K562 (cell line): ENCODE measurements at regions not wholly inside any gene's neighbourhood (a gene's known extent, or its start where the extent isn't known, plus 50 kb on each side); places are given as distances from the start of the nearest gene placed in this dataset.

Source experiments
- ATAC-seq: fragments of 200-7000 bp; cut with Tn5 transposase; 3 replicates; pipeline ENCODE4 v1.9.1; 2020; ENCODE audit warnings: moderate library complexity
- BruUV-seq: library from RNA; stranded (reverse); fragments of 400-500 nt; replicated peaks from 2 replicates; lab custom pipeline; 2021; lab: Mats Ljungman, UMichigan
- CTCF ChIA-PET: fragments of 300-600 bp; formaldehyde crosslinking; extraction: SDS; loops from one replicate; lab custom pipeline; 2021; ENCODE audit warnings: low intra/inter-chr PET ratio; lab: Yijun Ruan, JAX
- POLR2A ChIA-PET: fragments of 300-600, 350-650 bp; sonication (Branson Sonifier 250); formaldehyde crosslinking; extraction: SDS; loops from one replicate; lab custom pipeline; 2021; ENCODE audit warnings: antibody characterized with exemption, inconsistent platforms; lab: Yijun Ruan, JAX
- DNase-seq, 4 experiments: peaks; one replicate each; pipeline versions ENCODE4 v3.0.0 to v3.0.0-alpha.2; 2011 to 2018; ENCODE audit warnings: low spot score in 3 of 4, mixed read lengths in 3 of 4; ENCODE audit errors: extremely low read depth in 1 of 4
- FAIRE-seq: peaks from 2 replicates; lab custom pipeline; 2011; peaks lifted over from hg19 to GRCh38; lab: Jason Lieb, UNC
- H2AFZ ChIP-seq: 2 replicates; pipeline ENCODE4 v1.6.0; 2011; ENCODE audit warnings: low read depth, low read length, control low read depth, inconsistent platforms
- H3K27ac ChIP-seq: fragments of 200-600 bp; 3 replicates; pipeline ENCODE4 v1.8.0; 2011; ENCODE audit warnings: low read depth, mild to moderate bottlenecking, control low read depth, inconsistent platforms, low read length, moderate library complexity, mixed read lengths; ENCODE audit errors: extremely low read depth
- H3K27me3 ChIP-seq, 2 experiments: fragments of 300-600 bp in 1 of 2; 2 replicates in 1 of 2; 3 replicates in 1 of 2; pipeline versions ENCODE4 v1.6.0 to v1.8.0; 2011; ENCODE audit warnings: inconsistent platforms in 2 of 2, low read length in 2 of 2, mild to moderate bottlenecking in 1 of 2, mixed read lengths in 1 of 2, moderate library complexity in 1 of 2; ENCODE audit not compliant: control insufficient read depth in 2 of 2, insufficient read depth in 2 of 2
- H3K36me3 ChIP-seq: fragments of 300-600 bp; 3 replicates; pipeline ENCODE4 v1.8.0; 2011; ENCODE audit warnings: mild to moderate bottlenecking, low read length, inconsistent platforms; ENCODE audit not compliant: control insufficient read depth, insufficient read depth
- H3K4me1 ChIP-seq, 2 experiments: fragments of 200-600 bp in 1 of 2; replicated peaks in 1 of 2; 2 replicates in 1 of 2; 3 replicates in 1 of 2; pipeline versions ENCODE4 v1.5.1 to v1.8.0; 2011; ENCODE audit warnings: inconsistent platforms in 2 of 2, low read length in 2 of 2, mild to moderate bottlenecking in 1 of 2, mixed read lengths in 1 of 2, moderate library complexity in 1 of 2; ENCODE audit not compliant: control insufficient read depth in 2 of 2, insufficient read depth in 2 of 2
- H3K4me2 ChIP-seq: 2 replicates; pipeline ENCODE4 v1.6.1; 2011; ENCODE audit warnings: low read length, control low read depth, inconsistent platforms, mixed read lengths; ENCODE audit not compliant: insufficient read depth
- H3K4me3 ChIP-seq: fragments of 200-600 bp; sonication (generic), shearing (Covaris generic); 2 replicates; pipeline ENCODE4 v1.5.1; 2016; ENCODE audit warnings: control low read depth, inconsistent platforms
- H3K79me2 ChIP-seq: fragments of 200-600 bp; 3 replicates; pipeline ENCODE4 v1.8.0; 2011; ENCODE audit warnings: low read length, inconsistent platforms; ENCODE audit not compliant: control insufficient read depth, insufficient read depth
- H3K9ac ChIP-seq, 2 experiments: 2 replicates each; pipeline versions ENCODE4 v1.6.0 to v1.6.1; 2011; ENCODE audit warnings: low read depth in 2 of 2, low read length in 2 of 2, control low read depth in 1 of 2, inconsistent platforms in 1 of 2, mild to moderate bottlenecking in 1 of 2, mixed read lengths in 1 of 2; ENCODE audit not compliant: insufficient read depth in 1 of 2
- H3K9me1 ChIP-seq: one replicate; pipeline ENCODE4 v1.6.0; 2011; ENCODE audit warnings: inconsistent platforms, mild to moderate bottlenecking, low read length, moderate library complexity; ENCODE audit not compliant: control insufficient read depth, insufficient read depth
- H3K9me3 ChIP-seq: replicated peaks from 2 replicates; pipeline ENCODE4 v1.5.1; 2011; ENCODE audit warnings: low read depth, low read length, inconsistent platforms; ENCODE audit not compliant: control insufficient read depth, insufficient read depth
- H4K20me1 ChIP-seq: replicated peaks from 2 replicates; pipeline ENCODE4 v1.6.1; 2011; ENCODE audit warnings: low read length, inconsistent platforms, mixed read lengths; ENCODE audit not compliant: control insufficient read depth, insufficient read depth
- FOXM1 ChIP-seq, 2 experiments: fragments of 450-650 bp in 1 of 2; sonication (generic) in 1 of 2; formaldehyde crosslinking in 1 of 2; IDR thresholded peaks; 2 replicates each; pipeline versions ENCODE4 v1.6.1 to v1.9.0; 2017 to 2022; ENCODE audit warnings: low read depth in 2 of 2, mild to moderate bottlenecking in 2 of 2, missing genetic modification reagents in 1 of 2, moderate library complexity in 1 of 2
- HMBOX1 ChIP-seq: sonication (generic); IDR thresholded peaks from 2 replicates; pipeline ENCODE4 v1.6.1; 2016
- HNRNPK ChIP-seq: fragments of 200-400 bp; formaldehyde crosslinking; IDR thresholded peaks from one replicate; pipeline ENCODE4 v1.6.1; 2018; ENCODE audit warnings: mild to moderate bottlenecking, low read depth, low read length; ENCODE audit not compliant: poor library complexity, severe bottlenecking
- JUND ChIP-seq, 2 experiments: IDR thresholded peaks; 2 replicates in 1 of 2; 3 replicates in 1 of 2; pipeline ENCODE4 v1.6.1; 2011; ENCODE audit warnings: borderline replicate concordance in 2 of 2, low read depth in 2 of 2, low read length in 2 of 2, improper control_type of control experiment in 1 of 2, missing biosample characterization in 1 of 2, missing genetic modification characterization in 1 of 2, missing genetic modification reagents in 1 of 2
- KLF10 ChIP-seq: fragments of 250-450 bp; sonication (Bioruptor Pico); IDR thresholded peaks from 2 replicates; pipeline ENCODE4 v1.6.1; 2021; ENCODE audit warnings: matching md5 sums
- MAFK ChIP-seq: IDR thresholded peaks from 2 replicates; pipeline ENCODE4 v1.6.1; 2011; ENCODE audit warnings: low read length, improper control_type of control experiment
- SMARCE1 ChIP-seq: fragments of 450-650 bp; IDR thresholded peaks from 2 replicates; pipeline ENCODE4 v1.7.1; 2016; ENCODE audit warnings: mild to moderate bottlenecking
- UBTF ChIP-seq, 2 experiments: IDR thresholded peaks; 2 replicates each; pipeline ENCODE4 v1.6.1; 2012; ENCODE audit warnings: improper control_type of control experiment in 2 of 2, low read depth in 2 of 2, low read length in 2 of 2, borderline replicate concordance in 1 of 2
- ZBTB33 ChIP-seq: sonication (generic); formaldehyde crosslinking; IDR thresholded peaks from 2 replicates; pipeline ENCODE4 v1.8.1; 2023; ENCODE audit warnings: mild to moderate bottlenecking, missing genetic modification reagents
- WGBS: fragments of 100-300 bp; shearing (Covaris generic); methylation state at CpG from one replicate; pipeline ENCODE4 v1.1.6; 2016; ENCODE audit warnings: low coverage, mixed read lengths; ENCODE audit not compliant: insufficient coverage; ENCODE audit errors: missing lambda C conversion rate; 5-methylcytosine and 5-hydroxymethylcytosine counted together
- in situ Hi-C: fragments of 300-500 bp; cut with MboI; formaldehyde crosslinking; loops from 4 replicates; pipeline ENCODE4 v1.15.0; 2018; ENCODE audit warnings: inconsistent platforms, mixed read lengths
- intact Hi-C: fragments of 100-400 bp; cut with micrococcal nuclease; formaldehyde crosslinking; loops from 2 replicates; pipeline ENCODE4 v1.14.2; 2022

- TF ChIP-seq UBTF (IDR thresholded peaks at IDR 0.05; ENCODE audit: borderline replicate concordance in 1 of 2, low read depth in 2 of 2, low read length in 2 of 2) (no peak), JUND (IDR thresholded peaks at IDR 0.05; ENCODE audit: borderline replicate concordance, low read depth, low read length) (no peak), JUND (tag; IDR thresholded peaks at IDR 0.05; ENCODE audit: borderline replicate concordance, low read depth, low read length) (no peak), HNRNPK (no peak)
Measured at GRCh38 chr13:105948143-105948542, 587.3 kb downstream of the EFNB2 start (continued).

- in situ Hi-C loops, result no loop called here
- H3K4me2 ChIP-seq, result no peak overlapping the region
- 14% methylated on average over 1 of the region's 1 CpG for WGBS
- H3K27ac ChIP-seq, result no peak overlapping the region
- H3K27me3 ChIP-seq, result no peaks in the 10 kb centered on the region
- FAIRE-seq, result no peak
- no peak overlapping the region for H3K9ac ChIP-seq
- TF ChIP-seq HMBOX1 (no peak), MAFK (0 out of 2 replicates have a peak, but pooled peaks have one; percentile 11), FOXM1 (IDR thresholded peaks at IDR 0.05; ENCODE audit: low read depth) (no peak), FOXM1 (CRISPR knock-in tag; IDR thresholded peaks at IDR 0.05; ENCODE audit: low read depth) (no peak), KLF10 (no peak), SMARCE1 (no peak), ZBTB33 (CRISPR knock-in tag) (no peak)
- CTCF ChIA-PET, result no interaction called here
- intact Hi-C loops, result no loop called here
- no peaks in the 10 kb centered on the region for H4K20me1 ChIP-seq
- no peaks in the 10 kb centered on the region for H3K9me1 ChIP-seq
- no peak overlapping the region for H3K4me3 ChIP-seq
- POLR2A ChIA-PET, result no interaction called here
- ATAC-seq, result no peak
- no peaks in the 10 kb centered on the region for H3K79me2 ChIP-seq
- no peaks in the 10 kb centered on the region for H3K36me3 ChIP-seq
- DNase-seq, result no peak
- no peaks in the 10 kb centered on the region for H3K4me1 ChIP-seq
- H3K9me3 ChIP-seq, result no peaks in the 10 kb centered on the region
- no TSS peak for BruUV-seq
- no peak overlapping the region for H2AFZ ChIP-seq
Measured at GRCh38 chr13:105940882-105941281, 594.6 kb downstream of the EFNB2 start.
